B cell (primary cell): ENCODE measurements at regions not wholly inside any gene's neighbourhood (a gene's known extent, or its start where the extent isn't known, plus 50 kb on each side); places are given as distances from the start of the nearest gene placed in this dataset.

Experiments used
- ATAC-seq: fragments of 200-7000 bp; cut with Tn5 transposase; one replicate; pipeline ENCODE4 v1.10.0; 2021; ENCODE audit warnings: low read depth, mild to moderate bottlenecking, moderate number of reproducible peaks, moderate library complexity
- CTCF ChIA-PET: fragments of 350-600 bp; sonication (Branson Sonifier 250); formaldehyde crosslinking; loops from one replicate; lab custom pipeline; 2021; ENCODE audit warnings: antibody characterized with exemption, inconsistent platforms; lab: Charles Lee
- POLR2A ChIA-PET: fragments of 350-600 bp; sonication (Branson Sonifier 250); formaldehyde crosslinking; loops from one replicate; lab custom pipeline; 2021; ENCODE audit warnings: antibody characterized with exemption; lab: Charles Lee
- DNase-seq: peaks from one replicate; pipeline ENCODE4 v3.0.0; 2013
- H2AFZ ChIP-seq: 2 replicates; pipeline ENCODE4 v1.6.1; 2012; ENCODE audit warnings: mild to moderate bottlenecking, low read depth, low read length; ENCODE audit not compliant: insufficient read depth, poor library complexity, severe bottlenecking
- H3K27ac ChIP-seq, 2 donors: 1 replicate in 1 of 2; 2 replicates in 1 of 2; pipeline ENCODE4 v1.5.1; 2012 to 2013; ENCODE audit warnings: low read length in 2 of 2, mild to moderate bottlenecking in 2 of 2, moderate library complexity in 1 of 2
- H3K27me3 ChIP-seq, 4 experiments: fragments of 200-600 bp in 1 of 4; sonication (generic) in 1 of 4; replicated peaks in 1 of 4; 1 replicate in 2 of 4; 2 replicates in 2 of 4; pipeline versions ENCODE4 v1.6.1 to v1.7.0; 2013 to 2016; ENCODE audit warnings: low read length in 3 of 4, mild to moderate bottlenecking in 2 of 4, mixed read lengths in 1 of 4, moderate library complexity in 1 of 4; ENCODE audit not compliant: insufficient read depth in 4 of 4, control insufficient read depth in 3 of 4; ENCODE audit errors: control extremely low read depth in 1 of 4
- H3K36me3 ChIP-seq, 2 experiments: replicated peaks in 1 of 2; 1 replicate in 1 of 2; 2 replicates in 1 of 2; pipeline versions ENCODE4 v1.6.1 to v1.7.1; 2013; ENCODE audit warnings: low read length in 1 of 2; ENCODE audit not compliant: insufficient read depth in 2 of 2, control insufficient read depth in 1 of 2; ENCODE audit errors: control extremely low read depth in 1 of 2, extremely low read depth in 1 of 2
- H3K4me1 ChIP-seq, 2 donors: fragments of 200-600 bp in 1 of 2; sonication (generic) in 1 of 2; 1 replicate in 1 of 2; 2 replicates in 1 of 2; pipeline versions ENCODE4 v1.5.1 to v1.6.1; 2013 to 2017; ENCODE audit warnings: low read length in 2 of 2; ENCODE audit not compliant: control insufficient read depth in 2 of 2, insufficient read depth in 2 of 2
- H3K4me2 ChIP-seq: replicated peaks from 2 replicates; pipeline ENCODE3; 2012; ENCODE audit warnings: mild to moderate bottlenecking, low read depth, low read length; ENCODE audit not compliant: poor library complexity, severe bottlenecking
- H3K4me3 ChIP-seq, 5 experiments: fragments of 200-600 bp in 1 of 5; sonication (generic) in 1 of 5; 1 replicate in 3 of 5; 2 replicates in 2 of 5; pipeline versions ENCODE4 v1.5.1 to v1.7.0; 2011 to 2016; ENCODE audit warnings: low read length in 4 of 5, mild to moderate bottlenecking in 4 of 5, low read depth in 2 of 5, control low read depth in 1 of 5, moderate library complexity in 1 of 5; ENCODE audit not compliant: insufficient read depth in 1 of 5; ENCODE audit errors: control extremely low read depth in 1 of 5, extremely low read depth in 1 of 5
- H3K79me2 ChIP-seq: fragments of 200-600 bp; sonication (generic); one replicate; pipeline ENCODE4 v1.6.0; 2016; ENCODE audit warnings: low read length; ENCODE audit not compliant: control insufficient read depth, insufficient read depth
- H3K9ac ChIP-seq: fragments of 200-600 bp; sonication (generic); 2 replicates; pipeline ENCODE4 v1.6.1; 2017; ENCODE audit warnings: mild to moderate bottlenecking, low read length, moderate library complexity
- H3K9me3 ChIP-seq, 3 donors: one replicate each; pipeline versions ENCODE4 v1.6.1 to v1.7.1; 2013; ENCODE audit warnings: low read length in 2 of 3; ENCODE audit not compliant: control insufficient read depth in 2 of 3, insufficient read depth in 1 of 3; ENCODE audit errors: control extremely low read depth in 1 of 3
- H4K20me1 ChIP-seq: 2 replicates; pipeline ENCODE4 v1.6.0; 2012; ENCODE audit warnings: mild to moderate bottlenecking, low read length; ENCODE audit not compliant: insufficient read depth, control insufficient read depth, poor library complexity, severe bottlenecking
- H3K27ac Mint-ChIP-seq: one replicate; pipeline ENCODE4 v1.8.0; 2021; ENCODE audit warnings: mixed read lengths
- H3K27me3 Mint-ChIP-seq: one replicate; pipeline ENCODE4 v1.8.0; 2021; ENCODE audit warnings: mixed read lengths
- H3K4me1 Mint-ChIP-seq: one replicate; pipeline ENCODE4 v1.8.0; 2021; ENCODE audit warnings: mixed read lengths
- H3K4me3 Mint-ChIP-seq: one replicate; pipeline ENCODE4 v1.8.0; 2021; ENCODE audit warnings: mixed read lengths
- H3K9me3 Mint-ChIP-seq: one replicate; pipeline ENCODE4 v1.8.0; 2022; ENCODE audit warnings: mixed read lengths; ENCODE audit not compliant: insufficient read depth
- EZH2 ChIP-seq: IDR thresholded peaks from 2 replicates; pipeline ENCODE4 v1.6.1; 2012; ENCODE audit warnings: borderline replicate concordance, low read depth, mild to moderate bottlenecking, moderate library complexity, low read length; ENCODE audit not compliant: insufficient read depth, poor library complexity, severe bottlenecking
- WGBS: methylation state at CpG from one replicate; pipeline ENCODE4 v1.1.5; 2013; ENCODE audit warnings: missing lambda C conversion rate; ENCODE audit not compliant: insufficient coverage; 5-methylcytosine and 5-hydroxymethylcytosine counted together
- intact Hi-C: fragments of 100-400 bp; cut with micrococcal nuclease; formaldehyde crosslinking; loops from one replicate; pipeline ENCODE4 v1.10.0; 2022
- TF ChIP-seq, protein P1 (sequence below): fragments of 200-600 bp; IDR thresholded peaks from one replicate; pipeline ENCODE4 v1.8.0; 2022; ENCODE audit warnings: antibody characterized with exemption, mild to moderate bottlenecking

DNA sequence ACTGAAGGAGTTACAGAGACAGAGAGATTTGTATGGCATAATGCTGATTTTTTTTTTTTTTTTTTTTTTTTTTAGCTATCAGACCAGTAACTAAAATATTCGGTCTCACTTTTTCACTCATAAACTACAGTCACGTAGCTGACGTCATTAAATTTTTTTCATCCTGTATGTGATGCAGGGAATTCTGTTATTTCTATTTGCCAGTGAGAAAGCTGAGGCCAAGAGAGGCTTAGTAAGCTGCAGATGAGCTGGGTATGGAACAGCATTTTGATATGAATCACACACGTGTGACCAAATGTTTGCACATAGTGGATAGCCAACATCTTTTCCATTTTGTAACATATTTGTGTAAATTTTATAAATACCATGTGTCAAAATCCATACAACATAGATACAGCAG, 79.1 kb upstream of the EPB41L3 start:
- H3K27me3 ChIP-seq = peaks cover 0 to 14% (median 10%) of the 10 kb centered on the region in 4 experiments
- H3K4me3 ChIP-seq = no peak overlapping the region
- no peaks in the 10 kb centered on the region for H4K20me1 ChIP-seq
- TF ChIP-seq EZH2 = no peak
- TF ChIP-seq, protein P1, sequence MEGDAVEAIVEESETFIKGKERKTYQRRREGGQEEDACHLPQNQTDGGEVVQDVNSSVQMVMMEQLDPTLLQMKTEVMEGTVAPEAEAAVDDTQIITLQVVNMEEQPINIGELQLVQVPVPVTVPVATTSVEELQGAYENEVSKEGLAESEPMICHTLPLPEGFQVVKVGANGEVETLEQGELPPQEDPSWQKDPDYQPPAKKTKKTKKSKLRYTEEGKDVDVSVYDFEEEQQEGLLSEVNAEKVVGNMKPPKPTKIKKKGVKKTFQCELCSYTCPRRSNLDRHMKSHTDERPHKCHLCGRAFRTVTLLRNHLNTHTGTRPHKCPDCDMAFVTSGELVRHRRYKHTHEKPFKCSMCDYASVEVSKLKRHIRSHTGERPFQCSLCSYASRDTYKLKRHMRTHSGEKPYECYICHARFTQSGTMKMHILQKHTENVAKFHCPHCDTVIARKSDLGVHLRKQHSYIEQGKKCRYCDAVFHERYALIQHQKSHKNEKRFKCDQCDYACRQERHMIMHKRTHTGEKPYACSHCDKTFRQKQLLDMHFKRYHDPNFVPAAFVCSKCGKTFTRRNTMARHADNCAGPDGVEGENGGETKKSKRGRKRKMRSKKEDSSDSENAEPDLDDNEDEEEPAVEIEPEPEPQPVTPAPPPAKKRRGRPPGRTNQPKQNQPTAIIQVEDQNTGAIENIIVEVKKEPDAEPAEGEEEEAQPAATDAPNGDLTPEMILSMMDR = no peak
- no peak for DNase-seq
- H3K9ac ChIP-seq = no peak overlapping the region
- intact Hi-C loops = no loop called here
- ChIA-PET CTCF (no interaction called here), POLR2A (no interaction called here)
- no peak overlapping the region for H3K27ac ChIP-seq
- H3K4me3 Mint-ChIP-seq = no peak overlapping the region
- peaks cover 0 to under 1% (median 0%) of the 10 kb centered on the region in 3 donors for H3K9me3 ChIP-seq
- peaks cover 8% of the 10 kb centered on the region for H3K27me3 Mint-ChIP-seq
- peaks cover 2% of the 10 kb centered on the region for H3K4me1 Mint-ChIP-seq
- H3K9me3 Mint-ChIP-seq = no peaks in the 10 kb centered on the region
- H3K79me2 ChIP-seq = no peaks in the 10 kb centered on the region
- no peak overlapping the region for H2AFZ ChIP-seq
- no peak for ATAC-seq
- no peak overlapping the region for H3K4me2 ChIP-seq
- no peaks in the 10 kb centered on the region for H3K36me3 ChIP-seq
- no peak overlapping the region for H3K27ac Mint-ChIP-seq
- WGBS = no CpG with 5 or more reads among the region's 4 CpGs
- peaks cover under 1 to 1% of the 10 kb centered on the region in 2 donors for H3K4me1 ChIP-seq

DNA sequence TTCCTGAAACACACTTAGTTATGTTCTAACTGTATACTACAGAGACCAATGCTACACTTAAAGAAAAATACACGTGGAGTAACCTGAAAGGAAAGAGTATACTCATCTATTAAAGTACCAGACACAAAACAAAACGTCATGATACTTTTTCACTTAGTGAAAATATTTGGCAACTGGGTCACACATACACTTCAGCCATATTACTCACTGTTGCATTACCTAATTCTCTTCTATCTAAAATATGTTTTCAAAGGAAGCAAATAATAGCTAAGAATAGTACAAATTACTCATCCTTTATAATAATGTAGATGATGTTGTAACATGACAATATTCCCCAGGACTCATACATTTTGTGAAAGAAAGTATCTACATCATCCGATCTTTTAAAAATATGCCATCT, 76.5 kb upstream of the EPB41L3 start:
- Histone ChIP-seq H4K20me1 (no peaks in the 10 kb centered on the region), H2AFZ (no peak overlapping the region), H3K27me3 (peaks cover 0 to 9% (median 0%) of the 10 kb centered on the region in 4 experiments), H3K9ac (no peak overlapping the region), H3K79me2 (no peaks in the 10 kb centered on the region), H3K4me1 (no peaks in the 10 kb centered on the region), H3K9me3 (no peaks in the 10 kb centered on the region), H3K27ac (no peak overlapping the region), H3K4me3 (no peak overlapping the region), H3K4me2 (no peak overlapping the region), H3K36me3 (no peaks in the 10 kb centered on the region)
- ChIA-PET POLR2A (no interaction called here), CTCF (no interaction called here)
- no peaks in the 10 kb centered on the region for H3K4me1 Mint-ChIP-seq
- no peaks in the 10 kb centered on the region for H3K9me3 Mint-ChIP-seq
- TF ChIP-seq EZH2 = no peak
- TF ChIP-seq, protein P1 = no peak
- intact Hi-C loops = no loop called here
- peaks cover 8% of the 10 kb centered on the region for H3K27me3 Mint-ChIP-seq
- no peak for DNase-seq
- H3K27ac Mint-ChIP-seq = no peak overlapping the region
- no CpG with 5 or more reads among the region's 3 CpGs for WGBS
- no peak for ATAC-seq
- H3K4me3 Mint-ChIP-seq = no peak overlapping the region
